Lower leg skin (tissue), 3 donors: ENCODE measurements at regions not wholly inside any gene's neighbourhood (a gene's known extent, or its start where the extent isn't known, plus 50 kb on each side); places are given as distances from the start of the nearest gene placed in this dataset.

Experiments
- POLR2A ChIP-seq, 2 donors: fragments of 450-650 bp; IDR thresholded peaks; one replicate each; pipeline ENCODE4 v1.6.1; 2016 to 2017; ENCODE audit warnings: antibody characterized with exemption in 2 of 2, mild to moderate bottlenecking in 1 of 2, moderate library complexity in 1 of 2
- TF ChIP-seq, protein P1 (sequence below), 3 donors: fragments of 450-650 bp; IDR thresholded peaks; one replicate each; pipeline ENCODE4 v1.5.1; 2016; ENCODE audit warnings: antibody characterized with exemption in 3 of 3, mild to moderate bottlenecking in 3 of 3, moderate library complexity in 2 of 3

GRCh38 chr12:67534046-67534445 lies 114.5 kb upstream of the DYRK2 start:
- TF ChIP-seq, protein P1, sequence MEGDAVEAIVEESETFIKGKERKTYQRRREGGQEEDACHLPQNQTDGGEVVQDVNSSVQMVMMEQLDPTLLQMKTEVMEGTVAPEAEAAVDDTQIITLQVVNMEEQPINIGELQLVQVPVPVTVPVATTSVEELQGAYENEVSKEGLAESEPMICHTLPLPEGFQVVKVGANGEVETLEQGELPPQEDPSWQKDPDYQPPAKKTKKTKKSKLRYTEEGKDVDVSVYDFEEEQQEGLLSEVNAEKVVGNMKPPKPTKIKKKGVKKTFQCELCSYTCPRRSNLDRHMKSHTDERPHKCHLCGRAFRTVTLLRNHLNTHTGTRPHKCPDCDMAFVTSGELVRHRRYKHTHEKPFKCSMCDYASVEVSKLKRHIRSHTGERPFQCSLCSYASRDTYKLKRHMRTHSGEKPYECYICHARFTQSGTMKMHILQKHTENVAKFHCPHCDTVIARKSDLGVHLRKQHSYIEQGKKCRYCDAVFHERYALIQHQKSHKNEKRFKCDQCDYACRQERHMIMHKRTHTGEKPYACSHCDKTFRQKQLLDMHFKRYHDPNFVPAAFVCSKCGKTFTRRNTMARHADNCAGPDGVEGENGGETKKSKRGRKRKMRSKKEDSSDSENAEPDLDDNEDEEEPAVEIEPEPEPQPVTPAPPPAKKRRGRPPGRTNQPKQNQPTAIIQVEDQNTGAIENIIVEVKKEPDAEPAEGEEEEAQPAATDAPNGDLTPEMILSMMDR (IDR thresholded peaks at IDR 0.05), result no peak
- TF ChIP-seq POLR2A (IDR thresholded peaks at IDR 0.05), result no peak
